RWPE2 (cell line): ENCODE measurements at regions not wholly inside any gene's neighbourhood (a gene's known extent, or its start where the extent isn't known, plus 50 kb on each side); places are given as distances from the start of the nearest gene placed in this dataset.
A peak's percentile ranks its signal among the peaks of the same experiment; 100 is the strongest.

Source experiments
- ATAC-seq: fragments of 200-7000 bp; cut with Tn5 transposase; 3 replicates; pipeline ENCODE4 v1.9.1; 2021; ENCODE audit warnings: low read depth
- DNase-seq: peaks from one replicate; pipeline ENCODE4 v3.0.0-alpha.2; 2020; ENCODE audit warnings: low spot score
- H3K27ac ChIP-seq: fragments of 450-650 bp; 2 replicates; pipeline ENCODE4 v1.5.1; 2017; ENCODE audit warnings: mild to moderate bottlenecking; ENCODE audit not compliant: poor library complexity, severe bottlenecking
- H3K27me3 ChIP-seq: fragments of 250-450 bp; sonication (Bioruptor Pico); 2 replicates; pipeline ENCODE4 v1.5.1; 2021; ENCODE audit warnings: mild to moderate bottlenecking, moderate library complexity; ENCODE audit not compliant: insufficient read depth, poor library complexity, severe bottlenecking
- H3K36me3 ChIP-seq: fragments of 250-450 bp; sonication (Bioruptor Pico); 2 replicates; pipeline ENCODE4 v1.5.1; 2020; ENCODE audit warnings: low read depth, mild to moderate bottlenecking, moderate library complexity
- H3K4me1 ChIP-seq: fragments of 250-450 bp; sonication (Bioruptor Pico); 2 replicates; pipeline ENCODE4 v1.5.1; 2021; ENCODE audit warnings: mild to moderate bottlenecking, moderate library complexity; ENCODE audit not compliant: insufficient read depth, poor library complexity, severe bottlenecking
- H3K4me3 ChIP-seq: fragments of 250-450 bp; sonication (Bioruptor Pico); 2 replicates; pipeline ENCODE4 v1.5.1; 2021; ENCODE audit warnings: mild to moderate bottlenecking, moderate library complexity; ENCODE audit not compliant: severe bottlenecking
- H3K9me3 ChIP-seq: fragments of 250-450 bp; sonication (Bioruptor Pico); 2 replicates; pipeline ENCODE4 v1.5.1; 2021; ENCODE audit warnings: mild to moderate bottlenecking, moderate library complexity; ENCODE audit not compliant: severe bottlenecking
- CTCF ChIP-seq: fragments of 450-650 bp; IDR thresholded peaks from one replicate; pipeline ENCODE4 v1.5.1; 2017; ENCODE audit warnings: mild to moderate bottlenecking, moderate library complexity; ENCODE audit not compliant: poor library complexity, severe bottlenecking

- H3K9me3 ChIP-seq = no peaks in the 10 kb centered on the region
- ATAC-seq (no peak), DNase-seq (no peak)
- H3K27ac ChIP-seq = no peak overlapping the region
- peaks cover 3% of the 10 kb centered on the region for H3K27me3 ChIP-seq
- no peaks in the 10 kb centered on the region for H3K4me1 ChIP-seq
- H3K4me3 ChIP-seq = no peak overlapping the region
- TF ChIP-seq CTCF = no peak
- no peaks in the 10 kb centered on the region for H3K36me3 ChIP-seq
Observed at GRCh38 chr18:38768504-38768903, 1202.9 kb upstream of the CELF4 start.

- no peak for DNase-seq
- Histone ChIP-seq H3K4me3 (no peak overlapping the region), H3K27me3 (no peaks in the 10 kb centered on the region), H3K27ac (peak overlapping the region; percentile 70), H3K4me1 (peaks cover 9% of the 10 kb centered on the region), H3K36me3 (no peaks in the 10 kb centered on the region), H3K9me3 (no peaks in the 10 kb centered on the region)
- peak; percentile 94 for ATAC-seq
- no peak for TF ChIP-seq CTCF
Observed at GRCh38 chr18:38759457-38759856, 1193.9 kb upstream of the CELF4 start.

- DNase-seq (no peak), ATAC-seq (no peak)
- Histone ChIP-seq H3K27me3 (no peaks in the 10 kb centered on the region), H3K36me3 (no peaks in the 10 kb centered on the region), H3K4me1 (peaks cover 9% of the 10 kb centered on the region), H3K9me3 (no peaks in the 10 kb centered on the region), H3K4me3 (no peak overlapping the region), H3K27ac (no peak overlapping the region)
- no peak for TF ChIP-seq CTCF
Observed at GRCh38 chr18:38756436-38756835, 1190.8 kb upstream of the CELF4 start.

- ATAC-seq (no peak), DNase-seq (no peak)
- no peak overlapping the region for H3K27ac ChIP-seq
Observed at GRCh38 chr18:38752430-38752829, 1186.8 kb upstream of the CELF4 start.

More at GRCh38 chr18:38752430-38752829, 1186.8 kb upstream of the CELF4 start:
- Histone ChIP-seq H3K36me3 (no peaks in the 10 kb centered on the region), H3K27me3 (no peaks in the 10 kb centered on the region), H3K4me3 (no peak overlapping the region), H3K9me3 (no peaks in the 10 kb centered on the region), H3K4me1 (no peaks in the 10 kb centered on the region)
- TF ChIP-seq CTCF = no peak
